Subcutaneous abdominal adipose tissue (tissue), 5 donors: ENCODE measurements at regions not wholly inside any gene's neighbourhood (a gene's known extent, or its start where the extent isn't known, plus 50 kb on each side); places are given as distances from the start of the nearest gene placed in this dataset.
"Not testable (repeated sequence)": the region's sequence is repeated elsewhere in the genome, so short reads cannot be mapped to it uniquely, and the experiment has no call there.

Experiments used
- H3K27ac ChIP-seq: one replicate; pipeline ENCODE4 v1.7.0; 2013; ENCODE audit warnings: low read depth, mild to moderate bottlenecking, inconsistent platforms, low read length, moderate library complexity
- H3K27me3 ChIP-seq, 5 donors: one replicate each; pipeline ENCODE4 v1.7.0; 2013; ENCODE audit warnings: low read length in 5 of 5, inconsistent platforms in 1 of 5; ENCODE audit not compliant: control insufficient read depth in 5 of 5, insufficient read depth in 4 of 5
- H3K36me3 ChIP-seq, 5 donors: one replicate each; pipeline ENCODE4 v1.7.0; 2013; ENCODE audit warnings: low read length in 5 of 5; ENCODE audit not compliant: control insufficient read depth in 5 of 5, insufficient read depth in 5 of 5
- H3K4me1 ChIP-seq, 5 donors: one replicate each; pipeline ENCODE4 v1.7.0; 2013; ENCODE audit warnings: low read length in 5 of 5, mild to moderate bottlenecking in 3 of 5, moderate library complexity in 1 of 5; ENCODE audit not compliant: control insufficient read depth in 5 of 5, insufficient read depth in 5 of 5
- H3K4me3 ChIP-seq, 5 donors: one replicate each; pipeline ENCODE4 v1.7.0; 2013; ENCODE audit warnings: low read length in 5 of 5, low read depth in 1 of 5
- H3K9ac ChIP-seq, 5 donors: one replicate each; pipeline ENCODE4 v1.7.0; 2013; ENCODE audit warnings: low read length in 5 of 5, mild to moderate bottlenecking in 4 of 5, moderate library complexity in 3 of 5
- H3K9me3 ChIP-seq, 5 donors: one replicate each; pipeline ENCODE4 v1.7.0; 2013; ENCODE audit warnings: low read length in 5 of 5; ENCODE audit not compliant: control insufficient read depth in 5 of 5
- donor health status: healthy.
- donor health status: healthy.
- donor health status: healthy.
- donor health status: healthy.
- donor health status: healthy.

- Histone ChIP-seq H3K9ac (no peak overlapping the region), H3K36me3 (no peaks in the 10 kb centered on the region), H3K4me1 (no peaks in the 10 kb centered on the region), H3K27ac (no peak overlapping the region), H3K9me3 (peaks cover 0 to 9% (median 0%) of the 10 kb centered on the region in 5 donors), H3K27me3 (no peaks in the 10 kb centered on the region), H3K4me3 (no peak overlapping the region)
Observed at GRCh38 chr19:23507446-23507845, 112.2 kb upstream of the ZNF91 start.

- no peak overlapping the region for H3K4me3 ChIP-seq
- peaks cover 0 to 7% (median 0%) of the 10 kb centered on the region in 5 donors for H3K9me3 ChIP-seq
- H3K4me1 ChIP-seq = no peaks in the 10 kb centered on the region
- no peak overlapping the region for H3K27ac ChIP-seq
- no peaks in the 10 kb centered on the region for H3K27me3 ChIP-seq
- no peaks in the 10 kb centered on the region for H3K36me3 ChIP-seq
- no peak overlapping the region for H3K9ac ChIP-seq
Observed at GRCh38 chr19:23505738-23506137, 110.5 kb upstream of the ZNF91 start.

- Histone ChIP-seq H3K4me1 (no peaks in the 10 kb centered on the region), H3K9ac (no peak overlapping the region), H3K36me3 (no peaks in the 10 kb centered on the region), H3K27me3 (no peaks in the 10 kb centered on the region), H3K27ac (no peak overlapping the region), H3K4me3 (no peak overlapping the region), H3K9me3 (peaks cover 0 to 8% (median 4%) of the 10 kb centered on the region in 5 donors)
Observed at GRCh38 chr19:23482829-23483228, 87.6 kb upstream of the ZNF91 start.

- Histone ChIP-seq H3K4me1 (no peaks in the 10 kb centered on the region), H3K9ac (no peak overlapping the region), H3K9me3 (peaks cover 0 to 13% (median 4%) of the 10 kb centered on the region in 5 donors), H3K27ac (no peak overlapping the region), H3K27me3 (no peaks in the 10 kb centered on the region), H3K4me3 (no peak overlapping the region), H3K36me3 (no peaks in the 10 kb centered on the region)
Observed at GRCh38 chr19:23481043-23481442, 85.8 kb upstream of the ZNF91 start.

- Histone ChIP-seq H3K27ac (no peak overlapping the region), H3K27me3 (peaks cover 0 to 9% (median 0%) of the 10 kb centered on the region in 5 donors), H3K4me3 (no peak overlapping the region), H3K9me3 (peaks cover 2 to 18% (median 10%) of the 10 kb centered on the region in 5 donors), H3K4me1 (no peaks in the 10 kb centered on the region), H3K9ac (no peak overlapping the region), H3K36me3 (no peaks in the 10 kb centered on the region)
Observed at GRCh38 chr19:23475477-23475876, 80.2 kb upstream of the ZNF91 start.

- no peaks in the 10 kb centered on the region for H3K4me1 ChIP-seq
- H3K27ac ChIP-seq = no peak overlapping the region
- H3K9ac ChIP-seq = no peak overlapping the region
- no peaks in the 10 kb centered on the region for H3K36me3 ChIP-seq
- H3K27me3 ChIP-seq = peaks cover 0 to 10% (median 0%) of the 10 kb centered on the region in 5 donors
- no peak overlapping the region for H3K4me3 ChIP-seq
- peaks cover 2 to 22% (median 10%) of the 10 kb centered on the region in 5 donors for H3K9me3 ChIP-seq
Observed at GRCh38 chr19:23474761-23475160, 79.5 kb upstream of the ZNF91 start.

- Histone ChIP-seq H3K27me3 (peaks cover 0 to 10% (median 0%) of the 10 kb centered on the region in 5 donors), H3K4me3 (no peak overlapping the region), H3K27ac (no peak overlapping the region), H3K4me1 (no peaks in the 10 kb centered on the region), H3K36me3 (no peaks in the 10 kb centered on the region), H3K9me3 (peaks cover 4 to 26% (median 10%) of the 10 kb centered on the region in 5 donors), H3K9ac (no peak overlapping the region)
Observed at GRCh38 chr19:23474172-23474571, 78.9 kb upstream of the ZNF91 start.

- Histone ChIP-seq H3K4me1 (no peaks in the 10 kb centered on the region), H3K36me3 (no peaks in the 10 kb centered on the region), H3K27ac (no peak overlapping the region), H3K4me3 (peak overlapping the region in 2 of 5 donors; percentile 11 to 39), H3K9me3 (peaks cover 9 to 55% (median 31%) of the 10 kb centered on the region in 5 donors), H3K9ac (no peak overlapping the region), H3K27me3 (peaks cover 0 to 10% (median 0%) of the 10 kb centered on the region in 5 donors)
Observed at GRCh38 chr19:23470873-23471545, 75.7 kb upstream of the ZNF91 start.

GRCh38 chr19:23464349-23464748 is 69.1 kb upstream of the ZNF91 start:
- not testable (repeated sequence) for H3K36me3 ChIP-seq, H3K27me3 ChIP-seq, H3K4me3 ChIP-seq, H3K9ac ChIP-seq, H3K27ac ChIP-seq, H3K4me1 ChIP-seq
- H3K9me3 ChIP-seq = peaks cover 6 to 67% (median 40%) of the 10 kb centered on the region in 5 donors

GRCh38 chr19:23461120-23461519 is 65.8 kb upstream of the ZNF91 start:
- H3K9me3 ChIP-seq = peaks cover 0 to 47% (median 24%) of the 10 kb centered on the region in 5 donors
- no peak overlapping the region for H3K4me3 ChIP-seq
- no peak overlapping the region for H3K9ac ChIP-seq
- H3K36me3 ChIP-seq = no peaks in the 10 kb centered on the region
- H3K4me1 ChIP-seq = no peaks in the 10 kb centered on the region
- H3K27me3 ChIP-seq = no peaks in the 10 kb centered on the region
- no peak overlapping the region for H3K27ac ChIP-seq
